HEK293T (cell line): ENCODE measurements at regions not wholly inside any gene's neighbourhood (a gene's known extent, or its start where the extent isn't known, plus 50 kb on each side); places are given as distances from the start of the nearest gene placed in this dataset.

Experiments
- ARNT ChIP-seq: fragments of 450-650 bp; IDR thresholded peaks from 2 replicates; pipeline ENCODE4 v1.6.1; 2017; ENCODE audit warnings: mild to moderate bottlenecking
- BHLHE40 ChIP-seq: fragments of 450-650 bp; IDR thresholded peaks from 2 replicates; pipeline ENCODE4 v1.6.1; 2016; ENCODE audit warnings: mild to moderate bottlenecking, moderate library complexity, borderline replicate concordance
- CTBP1 ChIP-seq: fragments of 450-650 bp; IDR thresholded peaks from 2 replicates; pipeline ENCODE4 v1.6.1; 2016; ENCODE audit warnings: borderline replicate concordance
- ELF4 ChIP-seq: fragments of 450-650 bp; IDR thresholded peaks from 2 replicates; pipeline ENCODE4 v1.6.1; 2017; ENCODE audit warnings: antibody characterized with exemption
- FOXK2 ChIP-seq: fragments of 450-650 bp; IDR thresholded peaks from 2 replicates; pipeline ENCODE4 v1.6.1; 2016; ENCODE audit warnings: mild to moderate bottlenecking
- FOXM1 ChIP-seq: fragments of 450-650 bp; IDR thresholded peaks from 2 replicates; pipeline ENCODE4 v1.6.1; 2017; ENCODE audit warnings: mild to moderate bottlenecking, borderline replicate concordance
- HDGF ChIP-seq: fragments of 450-650 bp; IDR thresholded peaks from 2 replicates; pipeline ENCODE4 v1.6.1; 2017; ENCODE audit warnings: antibody characterized with exemption, borderline replicate concordance
- L3MBTL2 ChIP-seq: fragments of 450-650 bp; conservative IDR thresholded peaks from 2 replicates; pipeline ENCODE4 v1.6.1; 2016; ENCODE audit warnings: mild to moderate bottlenecking
- NFRKB ChIP-seq: fragments of 450-650 bp; IDR thresholded peaks from 2 replicates; pipeline ENCODE4 v1.6.1; 2016; ENCODE audit warnings: mild to moderate bottlenecking, moderate library complexity
- PKNOX1 ChIP-seq: fragments of 450-650 bp; IDR thresholded peaks from 2 replicates; pipeline ENCODE4 v1.6.1; 2016
- SP1 ChIP-seq: fragments of 450-650 bp; IDR thresholded peaks from 2 replicates; pipeline ENCODE4 v1.6.1; 2017
- SUZ12 ChIP-seq: fragments of 450-650 bp; IDR thresholded peaks from 2 replicates; pipeline ENCODE4 v1.6.1; 2016; ENCODE audit warnings: mild to moderate bottlenecking
- TARDBP ChIP-seq: fragments of 450-650 bp; IDR thresholded peaks from 2 replicates; pipeline ENCODE4 v1.6.1; 2016
- ZNF384 ChIP-seq: fragments of 450-650 bp; IDR thresholded peaks from 2 replicates; pipeline ENCODE4 v1.6.1; 2016

- no peak for TF ChIP-seq BHLHE40
- TF ChIP-seq NFRKB = no peak
- TF ChIP-seq SP1 = no peak
- TF ChIP-seq ELF4 = no peak
- no peak for TF ChIP-seq ZNF384
- TF ChIP-seq HDGF = no peak
- TF ChIP-seq CTBP1 = no peak
- TF ChIP-seq ARNT = no peak
- no peak for TF ChIP-seq FOXM1
- TF ChIP-seq FOXK2 = no peak
- TF ChIP-seq PKNOX1 = no peak
- TF ChIP-seq L3MBTL2 = no peak
- no peak for TF ChIP-seq TARDBP
- no peak for TF ChIP-seq SUZ12
These were observed 541.6 kb upstream of the NRP1 start for GRCh38 chr10:33875924-33876583.
